ENCODE measurements at regions not wholly inside any gene's neighbourhood (a gene's known extent, or its start where the extent isn't known, plus 50 kb on each side); places are given as distances from the start of the nearest gene placed in this dataset.
"Not testable (repeated sequence)": the region's sequence is repeated elsewhere in the genome, so short reads cannot be mapped to it uniquely, and the experiment has no call there.

DNA sequence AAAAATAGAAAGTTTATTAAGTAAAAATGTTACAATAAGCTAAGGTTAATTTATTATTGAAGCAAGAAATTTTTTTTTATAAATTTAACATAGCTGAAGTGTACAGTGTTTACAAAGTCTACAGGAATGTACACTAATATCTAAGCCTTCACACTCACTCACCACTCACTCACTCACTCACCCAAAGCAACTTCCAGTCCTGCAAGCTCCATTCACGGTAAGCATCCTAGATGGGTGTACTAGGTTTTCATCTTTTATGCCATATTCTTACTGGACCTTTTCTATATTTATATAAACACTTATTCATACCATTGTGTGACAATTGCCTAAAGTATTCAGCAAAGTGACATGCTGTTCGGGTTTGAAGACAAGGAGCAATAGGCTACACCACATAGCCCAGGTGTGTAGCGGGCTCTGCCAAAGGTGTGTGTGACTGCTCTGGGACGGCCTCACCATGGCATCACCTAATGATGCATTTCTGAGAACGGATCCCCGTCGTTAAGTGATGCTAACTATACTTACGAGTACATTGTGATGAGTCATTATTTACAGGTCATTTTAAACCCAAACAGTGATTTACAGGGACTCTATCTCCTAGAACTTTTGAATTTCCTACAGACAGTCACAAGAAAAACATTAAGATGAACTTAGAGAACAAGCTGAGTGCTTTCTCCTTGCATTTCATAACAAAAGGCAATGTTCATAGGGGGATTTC lies 76.3 kb upstream of the ID2 start:
- H3K4me3 ChIP-seq (ENCODE audit: low read depth, low read length), result no peak overlapping the region
- TF ChIP-seq, protein P1, sequence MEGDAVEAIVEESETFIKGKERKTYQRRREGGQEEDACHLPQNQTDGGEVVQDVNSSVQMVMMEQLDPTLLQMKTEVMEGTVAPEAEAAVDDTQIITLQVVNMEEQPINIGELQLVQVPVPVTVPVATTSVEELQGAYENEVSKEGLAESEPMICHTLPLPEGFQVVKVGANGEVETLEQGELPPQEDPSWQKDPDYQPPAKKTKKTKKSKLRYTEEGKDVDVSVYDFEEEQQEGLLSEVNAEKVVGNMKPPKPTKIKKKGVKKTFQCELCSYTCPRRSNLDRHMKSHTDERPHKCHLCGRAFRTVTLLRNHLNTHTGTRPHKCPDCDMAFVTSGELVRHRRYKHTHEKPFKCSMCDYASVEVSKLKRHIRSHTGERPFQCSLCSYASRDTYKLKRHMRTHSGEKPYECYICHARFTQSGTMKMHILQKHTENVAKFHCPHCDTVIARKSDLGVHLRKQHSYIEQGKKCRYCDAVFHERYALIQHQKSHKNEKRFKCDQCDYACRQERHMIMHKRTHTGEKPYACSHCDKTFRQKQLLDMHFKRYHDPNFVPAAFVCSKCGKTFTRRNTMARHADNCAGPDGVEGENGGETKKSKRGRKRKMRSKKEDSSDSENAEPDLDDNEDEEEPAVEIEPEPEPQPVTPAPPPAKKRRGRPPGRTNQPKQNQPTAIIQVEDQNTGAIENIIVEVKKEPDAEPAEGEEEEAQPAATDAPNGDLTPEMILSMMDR (IDR thresholded peaks at IDR 0.05; ENCODE audit: low read depth, low read length), result no peak

GRCh38 chr2:8606226-8606625 lies 75.6 kb upstream of the ID2 start:
- no peak overlapping the region for H3K4me3 ChIP-seq (ENCODE audit: low read depth, low read length)
- TF ChIP-seq, protein P1 (IDR thresholded peaks at IDR 0.05; ENCODE audit: low read depth, low read length), result no peak

DNA sequence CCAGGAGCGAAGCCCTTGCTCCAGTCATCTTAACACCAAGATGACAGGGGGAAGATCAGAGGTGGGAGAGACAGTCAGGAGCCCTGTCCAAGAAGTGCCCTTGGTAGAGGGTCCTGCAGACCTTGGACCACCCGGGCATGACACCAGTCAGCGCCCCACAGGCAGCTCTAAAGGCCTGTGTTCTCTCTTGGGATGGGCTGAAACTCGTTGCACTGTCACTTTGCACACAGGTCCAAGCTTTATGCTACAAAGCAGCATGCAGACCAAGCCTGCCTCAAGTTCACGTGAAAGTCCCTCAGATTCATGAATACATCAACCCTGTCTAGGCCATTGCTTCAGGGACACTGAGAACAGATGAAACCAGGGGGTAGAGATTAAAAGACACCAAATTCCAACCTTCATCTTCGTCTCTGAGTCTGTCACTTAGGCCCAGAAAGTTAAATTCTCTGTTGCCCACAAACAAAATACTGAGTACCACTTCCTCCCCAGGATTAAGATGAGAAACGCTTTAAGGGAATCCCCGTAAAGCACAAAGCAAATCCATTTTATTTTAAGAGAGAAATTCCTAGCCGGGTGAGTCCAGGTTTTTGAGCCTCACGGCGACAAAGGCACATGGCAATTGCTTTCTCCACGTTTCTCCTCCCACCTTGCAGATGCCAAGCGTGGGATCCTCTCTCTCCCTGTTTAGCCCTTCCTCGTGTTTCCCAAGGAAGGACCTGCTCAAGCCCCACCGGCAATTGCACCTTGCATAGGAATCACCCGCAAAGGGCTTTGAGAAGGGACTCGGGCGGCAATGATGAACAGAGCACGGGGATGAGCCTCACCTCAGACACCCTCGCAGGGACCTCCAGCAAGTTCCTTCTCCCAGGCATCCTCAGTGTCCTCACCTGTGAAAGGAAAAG lies 75.0 kb upstream of the ID2 start:
- H3K4me3 ChIP-seq (ENCODE audit: low read depth, low read length), result no peak overlapping the region
- TF ChIP-seq, protein P1 (IDR thresholded peaks at IDR 0.05; ENCODE audit: low read depth, low read length), result no peak

DNA sequence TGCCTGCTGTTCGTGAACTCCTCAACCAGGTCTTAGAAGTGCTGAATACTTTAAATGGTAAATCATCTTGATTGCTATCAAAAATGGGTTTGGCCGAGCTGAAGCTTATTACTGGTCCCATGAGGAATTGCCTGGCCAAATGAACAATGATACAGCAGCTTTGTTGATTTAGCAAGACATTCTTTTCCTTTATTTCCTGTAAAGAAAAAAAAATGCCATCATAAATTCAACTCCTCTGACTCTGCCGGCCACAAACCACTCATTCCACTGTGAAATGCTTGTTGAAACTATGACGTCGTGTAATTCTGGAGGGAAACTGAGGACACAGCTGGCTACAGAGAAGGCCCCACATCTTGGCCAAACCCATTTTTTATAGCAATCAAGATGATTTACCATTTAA lies 74.2 kb upstream of the ID2 start:
- no peak overlapping the region for H3K4me3 ChIP-seq (ENCODE audit: low read depth, low read length)
- TF ChIP-seq, protein P1 (IDR thresholded peaks at IDR 0.05; ENCODE audit: low read depth, low read length), result no peak

GRCh38 chr2:8608411-8608954 lies 73.4 kb upstream of the ID2 start:
- TF ChIP-seq, protein P1 (IDR thresholded peaks at IDR 0.05; ENCODE audit: low read depth, low read length), result no peak

DNA sequence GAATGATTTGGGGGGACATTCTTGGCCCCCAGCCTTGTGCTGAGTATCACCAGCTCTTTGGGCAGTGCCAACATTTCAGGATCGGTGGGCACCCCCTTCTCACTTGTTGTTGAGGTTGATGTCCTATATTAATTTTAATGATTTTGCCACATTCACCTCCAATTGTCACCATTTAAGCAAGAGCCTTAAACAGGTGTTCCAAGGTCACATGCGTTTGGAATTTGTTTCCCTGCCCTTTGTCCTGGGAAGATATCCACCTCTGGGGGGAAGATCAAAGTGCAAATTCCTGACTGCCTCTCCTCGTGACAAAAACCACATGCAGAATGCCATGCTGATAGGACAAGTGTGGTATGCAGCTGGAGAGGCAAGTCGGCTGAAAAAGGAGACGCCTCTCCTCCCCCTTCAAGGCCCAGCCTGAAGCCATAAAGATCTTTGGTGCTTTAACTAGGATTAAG lies 72.5 kb upstream of the ID2 start:
- H3K4me3 ChIP-seq (ENCODE audit: low read depth, low read length), result no peak overlapping the region
- TF ChIP-seq, protein P1 (IDR thresholded peaks at IDR 0.05; ENCODE audit: low read depth, low read length), result no peak

More at GRCh38 chr2:8608411-8608954, 73.4 kb upstream of the ID2 start:
- H3K4me3 ChIP-seq (ENCODE audit: low read depth, low read length), result no peak overlapping the region

- H3K4me3 ChIP-seq (ENCODE audit: low read depth, low read length), result not testable (repeated sequence)
These were observed 71.1 kb upstream of the ID2 start for GRCh38 chr2:8610775-8611174.
